GM19324 (cell line): ENCODE measurements at regions not wholly inside any gene's neighbourhood (a gene's known extent, or its start where the extent isn't known, plus 50 kb on each side); places are given as distances from the start of the nearest gene placed in this dataset.

ENCODE experiments used
- ATAC-seq: cut with Tn5 transposase; IDR thresholded peaks from one replicate; pipeline ENCODE4 v1.9.1; 2021; ENCODE audit warnings: mild to moderate bottlenecking, moderate library complexity; ENCODE audit not compliant: unreplicated experiment, low FRiP score

DNA sequence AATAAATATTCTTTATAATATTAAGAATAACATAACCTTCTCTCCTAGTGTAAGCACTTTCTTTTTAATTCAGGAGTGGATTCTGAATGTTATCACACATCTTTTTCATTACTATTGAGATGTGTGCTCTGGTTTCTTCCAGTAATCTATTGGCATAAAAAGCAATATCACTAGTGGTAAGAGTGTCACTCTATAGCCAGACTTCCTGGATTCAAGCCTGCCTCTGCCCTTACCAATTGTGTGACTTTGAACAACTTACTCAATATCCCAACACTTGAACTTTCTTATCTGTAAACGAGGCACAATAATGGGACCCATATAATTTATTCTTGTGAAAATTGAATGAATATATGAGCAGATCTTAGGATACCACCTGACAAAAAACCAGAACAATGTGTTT, 71.0 kb downstream of the SEM1 start:
- ATAC-seq, result no peak

DNA sequence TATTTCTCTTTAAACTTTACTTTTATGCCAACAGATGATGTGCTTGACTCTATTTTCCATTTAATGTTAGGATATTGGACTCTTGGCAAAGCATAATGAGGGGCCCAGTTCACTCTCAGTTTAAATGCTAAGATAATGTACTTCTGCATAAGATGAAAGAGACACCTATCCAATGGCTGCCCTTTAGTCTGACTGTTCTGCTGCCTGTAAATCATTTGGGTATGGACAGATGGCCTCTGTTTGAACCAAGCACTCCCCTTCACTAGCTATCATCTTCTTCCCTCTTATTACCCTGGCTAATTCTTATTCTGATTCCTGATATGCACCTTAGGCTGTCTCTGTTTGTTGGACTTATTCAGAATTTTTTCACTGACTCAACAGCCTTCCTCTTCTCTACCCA, 72.1 kb downstream of the SEM1 start:
- ATAC-seq, result no peak

GRCh38 chr7:96636979-96637378, 72.7 kb downstream of the SEM1 start:
- ATAC-seq, result no peak

GRCh38 chr7:96636342-96636860, 73.2 kb downstream of the SEM1 start:
- ATAC-seq, result no peak

- no peak for ATAC-seq
These were observed 79.8 kb downstream of the SEM1 start for GRCh38 chr7:96629884-96630283.

DNA sequence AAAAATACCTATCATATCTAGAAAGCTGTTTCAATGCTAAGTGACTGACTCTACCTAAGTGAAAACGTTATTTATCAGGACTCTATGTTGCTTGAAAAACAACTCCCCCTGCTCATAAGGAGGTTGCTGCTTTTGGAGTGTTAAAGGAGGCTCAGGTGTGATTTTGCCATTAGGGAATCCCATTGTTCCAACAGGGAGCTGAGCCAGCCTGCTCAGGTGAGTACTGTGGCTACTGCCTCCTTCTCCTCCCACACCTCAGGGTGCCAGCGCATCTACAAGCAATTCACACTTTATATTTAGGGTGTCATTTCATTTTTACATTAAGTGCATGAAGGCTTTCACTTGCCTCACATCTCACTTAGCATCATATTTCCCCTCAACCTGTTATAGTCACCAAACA, 84.7 kb downstream of the SEM1 start:
- ATAC-seq, result no peak

GRCh38 chr7:96621932-96622331, 87.7 kb downstream of the SEM1 start:
- ATAC-seq, result no peak

DNA sequence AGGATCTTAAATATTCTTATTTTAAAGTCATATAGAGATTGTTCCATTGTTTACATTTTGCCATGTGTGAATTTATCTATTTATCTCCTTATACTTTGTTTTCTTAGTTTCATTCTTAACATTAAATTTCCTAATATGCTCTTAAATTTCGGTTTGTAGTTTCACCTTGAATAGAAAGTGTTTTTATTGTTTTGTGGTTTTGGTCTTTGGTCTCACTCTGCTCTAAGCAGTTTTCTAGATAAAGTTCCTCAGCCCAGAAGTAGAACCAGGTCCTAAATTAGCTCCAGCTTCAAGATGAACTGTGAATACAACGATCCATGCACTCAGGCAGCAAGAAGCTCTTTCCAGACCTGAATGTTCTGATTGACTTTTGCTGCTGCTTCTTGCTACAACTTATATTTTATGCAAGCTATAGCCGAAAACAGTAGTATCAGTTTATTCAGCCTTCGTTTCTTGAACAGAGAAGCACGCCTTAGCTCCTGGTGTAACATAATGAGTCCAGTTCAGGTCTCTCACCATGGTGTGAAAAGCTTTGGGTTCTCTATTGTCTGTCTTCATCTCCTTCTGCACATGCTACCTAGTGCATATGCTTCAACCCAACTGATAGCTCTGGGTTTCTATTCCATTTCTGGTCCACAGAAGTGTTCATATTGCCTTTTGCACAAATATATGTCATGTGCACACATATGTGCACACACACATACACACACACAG, 95.3 kb downstream of the SEM1 start:
- ATAC-seq, result peak; percentile 67

GRCh38 chr7:96612034-96612433, 97.6 kb downstream of the SEM1 start:
- no peak for ATAC-seq

GRCh38 chr7:96605045-96605716, 104.5 kb downstream of the SEM1 start:
- no peak for ATAC-seq

GRCh38 chr7:96599288-96599936, 110.2 kb downstream of the SEM1 start:
- ATAC-seq, result no peak

DNA sequence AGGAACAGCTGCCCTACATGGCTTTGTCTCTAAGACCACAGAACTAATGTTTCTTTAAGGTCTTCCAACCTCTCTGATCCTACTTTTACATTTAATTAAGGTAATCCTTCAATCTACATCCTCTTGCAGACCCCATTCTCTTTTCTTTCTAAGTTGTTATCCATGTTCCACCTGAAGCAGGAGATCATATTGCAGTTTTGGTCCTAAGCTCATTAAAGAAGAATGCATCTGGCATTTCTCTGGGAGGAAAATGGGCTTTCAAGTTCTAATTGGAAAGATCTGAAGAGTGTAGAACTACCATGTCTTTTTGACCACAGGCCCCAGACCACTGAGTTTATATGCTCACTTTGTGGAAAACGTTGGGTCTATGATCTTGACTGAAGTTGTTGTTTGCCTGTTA, 111.2 kb downstream of the SEM1 start:
- no peak for ATAC-seq

DNA sequence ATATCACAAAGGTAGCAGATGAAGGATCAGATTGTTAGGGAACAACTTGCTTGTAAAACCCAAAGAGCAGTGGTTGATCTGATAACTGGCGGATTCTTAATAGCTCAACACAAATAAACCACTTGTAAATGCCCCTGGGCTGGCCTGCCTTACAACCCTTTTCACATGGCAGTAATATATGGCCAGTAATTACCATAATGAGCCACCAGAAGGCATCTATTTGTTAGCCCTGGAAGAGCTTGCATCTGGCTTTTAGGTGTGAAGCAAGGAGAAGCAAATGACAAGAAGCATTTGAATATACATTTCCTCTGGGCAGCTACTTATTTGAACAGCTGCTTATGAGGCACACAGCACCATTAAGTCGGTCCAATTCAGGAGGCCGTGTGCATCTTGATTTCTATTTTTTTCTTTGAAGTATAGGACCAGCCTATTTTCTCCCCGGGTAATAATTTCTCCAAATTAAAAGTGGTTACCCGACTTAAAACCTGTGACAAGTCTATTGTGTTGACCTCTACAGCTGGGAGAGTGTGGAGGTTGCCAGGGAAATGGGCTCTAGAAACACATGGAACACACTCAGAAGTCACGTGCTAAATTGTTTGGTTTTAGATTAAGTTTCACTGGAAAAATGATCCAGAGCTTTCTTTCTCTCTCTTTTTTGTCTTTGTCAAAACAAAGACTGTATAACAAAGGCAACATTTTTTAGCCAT, 113.4 kb downstream of the SEM1 start:
- ATAC-seq, result no peak

DNA sequence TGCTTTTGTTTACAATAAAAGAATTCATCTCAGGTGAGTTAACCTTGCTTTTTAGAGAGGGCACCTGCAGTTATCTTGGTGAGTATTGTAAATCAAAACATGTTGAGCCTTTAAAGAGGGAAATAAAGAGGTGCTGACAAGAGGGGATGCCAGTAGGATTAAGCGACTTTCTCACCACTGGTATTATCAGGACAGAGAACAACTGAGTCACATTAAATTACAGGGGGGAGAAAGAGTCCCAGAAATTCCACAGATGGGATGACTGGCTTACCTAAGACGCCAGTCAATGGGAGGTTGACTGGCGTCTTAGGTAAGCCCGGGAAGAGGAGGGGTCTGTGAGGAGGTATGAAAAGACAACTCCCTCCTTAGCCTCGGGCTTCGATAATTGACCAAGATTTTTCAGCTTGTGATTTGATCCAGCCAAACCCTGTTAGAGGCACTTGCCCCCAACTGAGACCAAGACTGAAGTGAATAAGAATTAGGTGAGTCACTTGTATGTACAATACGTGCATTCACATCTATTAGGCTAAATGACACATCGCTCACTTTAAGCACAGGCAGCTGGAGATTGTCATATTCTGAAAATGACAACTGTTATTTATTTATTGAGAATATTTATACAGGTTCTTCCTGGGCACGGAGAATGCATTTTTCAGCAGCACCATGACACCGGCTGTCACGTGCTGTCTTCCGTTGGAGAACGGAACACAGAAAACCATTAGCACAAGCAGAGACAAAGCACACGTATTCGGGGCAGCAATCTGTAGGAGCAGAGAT, 117.6 kb downstream of the SEM1 start:
- ATAC-seq, result no peak

DNA sequence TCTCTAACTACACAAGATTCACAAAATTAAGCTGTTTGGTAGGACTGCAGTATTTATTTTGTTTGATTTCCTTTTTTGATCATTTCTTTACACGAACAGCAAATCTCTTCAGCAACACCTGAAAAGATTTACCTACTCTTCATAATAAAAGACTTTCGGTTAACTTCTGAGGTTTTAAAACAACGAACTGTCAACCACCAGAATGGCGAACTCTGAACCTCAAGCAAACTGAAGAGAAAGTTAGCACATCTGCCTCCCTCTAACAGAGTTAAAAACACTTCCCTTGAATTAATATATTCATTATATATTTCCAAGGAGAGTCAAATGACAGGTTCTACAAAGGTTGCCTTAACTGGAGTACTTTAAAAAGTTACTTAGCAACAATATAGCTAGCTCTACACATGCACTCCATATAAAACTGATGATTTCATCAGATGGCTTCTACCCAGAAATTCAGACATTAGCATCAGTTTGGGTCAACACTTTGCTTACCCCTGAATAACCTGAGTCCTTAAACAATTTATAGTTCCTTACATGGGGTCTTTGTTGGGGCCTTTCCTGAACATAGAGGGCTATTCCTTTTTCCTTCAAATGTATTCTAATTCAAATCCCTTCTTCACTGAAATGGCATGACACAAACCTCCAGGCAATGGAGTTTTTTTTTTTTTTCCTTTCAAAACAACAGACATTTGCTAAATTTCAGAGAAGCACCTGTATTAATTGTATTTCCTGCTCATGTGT, 118.3 kb downstream of the SEM1 start:
- no peak for ATAC-seq

DNA sequence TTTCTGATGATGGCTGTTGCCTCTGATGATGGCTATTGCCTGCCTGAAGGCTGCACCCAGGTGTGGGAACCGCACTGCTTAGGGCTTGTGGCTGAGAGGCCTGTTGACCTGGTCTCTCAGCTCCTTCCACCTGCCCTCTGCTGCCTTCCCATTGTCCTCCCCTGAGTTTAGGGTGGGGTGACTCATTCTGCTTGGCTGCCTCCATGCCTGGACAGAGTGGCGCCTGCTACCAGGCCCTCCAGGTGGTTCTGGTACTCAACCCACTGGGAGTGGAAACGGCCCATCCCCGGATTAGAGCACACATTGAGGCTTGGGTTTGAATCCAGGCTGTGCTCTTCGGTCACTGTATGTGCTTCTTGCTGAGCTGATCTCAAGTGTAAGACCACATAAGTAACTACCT, 120.6 kb downstream of the SEM1 start:
- no peak for ATAC-seq

GRCh38 chr7:96579119-96579518, 130.5 kb downstream of the SEM1 start:
- ATAC-seq, result no peak

DNA sequence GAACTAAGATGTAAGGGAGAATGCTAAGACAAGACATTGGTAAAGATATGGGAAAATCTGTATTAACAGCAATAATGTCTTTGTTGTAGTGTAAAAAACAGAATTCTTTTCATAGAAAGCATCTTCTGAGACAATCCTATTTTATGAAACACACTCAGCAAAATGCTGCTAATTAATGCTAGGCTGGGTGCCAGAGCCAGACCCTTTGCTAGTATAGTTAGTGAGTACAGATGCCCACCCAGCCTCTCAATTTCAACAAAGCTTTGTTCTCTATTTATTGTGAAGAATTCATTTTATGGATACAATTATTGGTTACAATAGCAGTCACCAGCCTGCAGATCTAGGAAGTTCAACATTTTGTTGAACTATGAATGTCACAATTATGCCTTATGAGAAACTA, 131.0 kb downstream of the SEM1 start:
- ATAC-seq, result no peak

- ATAC-seq, result no peak
These were observed 146.2 kb downstream of the SEM1 start for GRCh38 chr7:96563409-96563808.

DNA sequence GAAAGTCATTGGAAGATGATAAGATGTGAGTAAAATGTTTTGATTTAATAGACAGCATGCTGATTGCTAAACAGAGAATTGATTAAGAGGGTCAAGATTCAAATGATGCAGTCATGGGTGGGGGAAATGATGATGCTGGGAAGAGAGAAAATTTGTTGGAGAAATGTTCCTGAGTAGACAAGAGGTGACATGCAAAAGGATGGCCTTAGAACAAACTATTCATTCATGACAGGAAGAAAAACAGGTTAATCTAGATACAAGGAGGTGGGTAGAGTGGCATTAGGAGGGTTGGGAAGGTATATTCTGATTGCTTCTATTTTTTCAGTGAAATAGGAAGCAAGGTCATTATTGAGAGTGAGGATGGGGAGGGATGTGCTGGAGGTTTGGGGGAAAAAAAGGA, 146.7 kb downstream of the SEM1 start:
- ATAC-seq, result no peak
